Colonic mucosa (tissue), 4 donors: ENCODE measurements at regions not wholly inside any gene's neighbourhood (a gene's known extent, or its start where the extent isn't known, plus 50 kb on each side); places are given as distances from the start of the nearest gene placed in this dataset.
"Not testable (repeated sequence)": the region's sequence is repeated elsewhere in the genome, so short reads cannot be mapped to it uniquely, and the experiment has no call there.

ENCODE experiments used
- DNase-seq: peaks from one replicate; pipeline ENCODE4 v3.0.0-alpha.2; 2020
- H3K27ac ChIP-seq: fragments of 200-600 bp; one replicate; pipeline ENCODE4 v1.8.0; 2021
- H3K27me3 ChIP-seq: fragments of 200-600 bp; one replicate; pipeline ENCODE4 v1.8.0; 2021
- H3K36me3 ChIP-seq: fragments of 200-600 bp; one replicate; pipeline ENCODE4 v1.8.0; 2021
- H3K4me1 ChIP-seq: fragments of 200-600 bp; one replicate; pipeline ENCODE4 v1.8.0; 2021; ENCODE audit warnings: mild to moderate bottlenecking
- H3K4me3 ChIP-seq: fragments of 200-600 bp; one replicate; pipeline ENCODE4 v1.8.0; 2021
- H3K9ac ChIP-seq, 2 donors: one replicate each; pipeline ENCODE4 v1.7.0; 2013; ENCODE audit warnings: control low read depth in 2 of 2, low read depth in 2 of 2, low read length in 2 of 2
- H3K9me3 ChIP-seq: fragments of 200-600 bp; one replicate; pipeline ENCODE4 v1.8.0; 2021
- CTCF ChIP-seq: fragments of 200-600 bp; IDR thresholded peaks from one replicate; pipeline ENCODE4 v1.8.0; 2022; ENCODE audit warnings: antibody characterized with exemption, mild to moderate bottlenecking
- intact Hi-C: fragments of 100-400 bp; cut with DNase I; formaldehyde crosslinking; loops from one replicate; pipeline ENCODE4 v1.14.1; 2022
- donor health status: healthy.
- donor health status: DM: no; HTN: no; CAD: no.
- donor health status: DM: no; HTN: no; CAD: no.

GRCh38 chr6:15152700-15153099, 93.2 kb upstream of the JARID2 start:
- no peaks in the 10 kb centered on the region for H3K4me1 ChIP-seq
- H3K27me3 ChIP-seq = no peaks in the 10 kb centered on the region
- no peaks in the 10 kb centered on the region for H3K36me3 ChIP-seq
- TF ChIP-seq CTCF = no peak
- no peak for DNase-seq
- H3K27ac ChIP-seq = no peak overlapping the region
- H3K9me3 ChIP-seq = no peaks in the 10 kb centered on the region
- intact Hi-C loops = no loop called here
- H3K4me3 ChIP-seq = no peak overlapping the region
- H3K9ac ChIP-seq = no peak overlapping the region

DNA sequence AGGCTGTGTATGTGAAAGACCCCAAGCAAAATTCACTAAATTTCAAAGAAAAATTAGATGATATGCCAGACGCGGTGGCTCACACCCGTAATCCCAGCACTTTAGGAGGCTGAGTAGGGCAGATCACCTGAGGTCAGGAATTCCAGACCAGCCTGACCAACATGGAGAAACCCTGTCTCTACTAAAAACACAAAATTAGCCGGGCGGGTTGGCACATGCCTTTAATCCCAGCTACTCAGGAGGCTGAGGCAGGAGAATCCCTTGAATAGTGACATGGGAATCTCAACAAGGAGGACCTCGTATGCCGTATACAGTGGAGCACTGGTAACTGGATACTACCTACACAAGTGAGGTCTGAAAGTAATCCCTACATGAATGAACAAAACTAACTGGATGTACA, 92.7 kb upstream of the JARID2 start:
- no peak for DNase-seq
- H3K4me3 ChIP-seq = no peak overlapping the region
- H3K9ac ChIP-seq = no peak overlapping the region
- no peaks in the 10 kb centered on the region for H3K27me3 ChIP-seq
- no peaks in the 10 kb centered on the region for H3K4me1 ChIP-seq
- no peak overlapping the region for H3K27ac ChIP-seq
- intact Hi-C loops = no loop called here
- H3K9me3 ChIP-seq = no peaks in the 10 kb centered on the region
- H3K36me3 ChIP-seq = no peaks in the 10 kb centered on the region
- TF ChIP-seq CTCF = no peak

DNA sequence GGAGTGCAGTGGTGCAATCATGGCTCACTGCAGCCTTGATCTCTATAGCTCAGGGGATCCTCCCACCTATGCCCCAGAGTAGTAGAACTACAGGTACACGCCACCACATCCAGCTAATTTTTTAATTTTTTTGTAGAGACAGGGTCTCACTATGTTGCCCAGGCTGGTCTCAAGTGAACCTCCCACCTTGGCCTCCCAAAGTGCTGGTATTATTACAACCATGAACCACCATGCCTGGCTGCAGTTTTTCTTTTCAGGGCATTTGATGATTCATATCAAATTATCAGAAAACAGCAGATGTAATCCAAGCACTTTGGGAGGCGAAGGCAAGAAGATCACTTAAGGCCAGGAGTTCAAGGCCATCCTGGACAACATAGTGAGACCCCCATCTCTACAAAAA, 88.4 kb upstream of the JARID2 start:
- Histone ChIP-seq H3K9me3 (no peaks in the 10 kb centered on the region), H3K27ac (no peak overlapping the region), H3K4me1 (no peaks in the 10 kb centered on the region), H3K9ac (no peak overlapping the region), H3K27me3 (no peaks in the 10 kb centered on the region), H3K36me3 (no peaks in the 10 kb centered on the region), H3K4me3 (no peak overlapping the region)
- intact Hi-C loops = no loop called here
- TF ChIP-seq CTCF = no peak
- DNase-seq = no peak

- intact Hi-C loops = no loop called here
- H3K4me1 ChIP-seq = no peaks in the 10 kb centered on the region
- no peak for DNase-seq
- H3K4me3 ChIP-seq = no peak overlapping the region
- H3K27ac ChIP-seq = no peak overlapping the region
- no peaks in the 10 kb centered on the region for H3K36me3 ChIP-seq
- H3K9ac ChIP-seq = no peak overlapping the region
- no peaks in the 10 kb centered on the region for H3K27me3 ChIP-seq
- H3K9me3 ChIP-seq = no peaks in the 10 kb centered on the region
- TF ChIP-seq CTCF = no peak
Measured at GRCh38 chr6:15158821-15159619, 86.8 kb upstream of the JARID2 start.

- H3K27ac ChIP-seq = no peak overlapping the region
- no peak for TF ChIP-seq CTCF
- H3K27me3 ChIP-seq = no peaks in the 10 kb centered on the region
- H3K36me3 ChIP-seq = no peaks in the 10 kb centered on the region
- no peak for DNase-seq
- H3K4me3 ChIP-seq = no peak overlapping the region
- H3K4me1 ChIP-seq = no peaks in the 10 kb centered on the region
- no peak overlapping the region for H3K9ac ChIP-seq
- H3K9me3 ChIP-seq = no peaks in the 10 kb centered on the region
- intact Hi-C loops = no loop called here
Measured at GRCh38 chr6:15160812-15161211, 85.1 kb upstream of the JARID2 start.

- H3K4me3 ChIP-seq, DNase-seq, H3K27me3 ChIP-seq, H3K9ac ChIP-seq, H3K9me3 ChIP-seq, H3K4me1 ChIP-seq, H3K27ac ChIP-seq, H3K36me3 ChIP-seq, intact Hi-C loops: not testable (repeated sequence)
Measured at GRCh38 chr6:15164855-15165254, 81.0 kb upstream of the JARID2 start.
